ENCODE measurements at regions not wholly inside any gene's neighbourhood (a gene's known extent, or its start where the extent isn't known, plus 50 kb on each side); places are given as distances from the start of the nearest gene placed in this dataset.
A peak's percentile ranks its signal among the peaks of the same experiment; 100 is the strongest.
"Not testable (repeated sequence)": the region's sequence is repeated elsewhere in the genome, so short reads cannot be mapped to it uniquely, and the experiment has no call there.

DNA sequence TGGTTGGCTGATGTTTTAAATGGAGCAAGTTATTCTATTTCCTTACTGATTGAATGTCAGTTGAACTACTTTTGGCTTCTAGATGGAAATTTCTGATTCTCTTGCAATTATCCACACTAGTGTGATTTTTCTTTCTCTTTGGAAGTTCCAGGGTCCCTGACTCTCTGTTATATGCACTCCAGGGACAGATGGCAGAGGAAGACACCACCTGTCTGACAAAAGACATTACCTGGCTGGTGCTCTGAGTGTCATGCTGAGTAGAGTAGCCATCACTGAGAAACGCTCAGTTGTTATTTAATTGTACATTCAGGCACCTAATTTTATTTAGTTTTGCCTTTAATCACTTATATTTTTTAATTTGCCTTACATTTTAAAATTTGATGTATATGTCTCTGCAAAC is 105.4 kb upstream of the TLL1 start:
- DNase-seq (ENCODE audit: low read depth) = no peak

DNA sequence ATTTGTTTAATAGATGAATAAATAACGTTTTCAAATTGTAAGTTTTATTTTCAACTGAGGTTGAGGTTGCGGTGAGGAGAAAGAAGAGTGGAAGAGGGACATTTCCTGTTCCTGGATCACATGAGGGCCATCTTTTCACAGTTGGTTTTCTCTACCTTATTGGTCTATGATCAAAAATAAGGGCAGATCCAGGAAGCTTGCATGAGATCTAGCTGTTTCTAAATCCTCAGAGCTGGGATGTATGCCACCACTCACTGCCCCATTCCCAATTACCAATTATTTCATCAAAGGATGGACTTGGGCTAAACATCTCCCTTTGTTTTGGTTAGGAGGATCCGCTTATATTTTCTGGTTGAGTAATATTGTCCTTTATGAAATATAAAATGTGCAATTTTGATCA is 104.8 kb upstream of the TLL1 start:
- no peak for DNase-seq (ENCODE audit: low read depth)

DNA sequence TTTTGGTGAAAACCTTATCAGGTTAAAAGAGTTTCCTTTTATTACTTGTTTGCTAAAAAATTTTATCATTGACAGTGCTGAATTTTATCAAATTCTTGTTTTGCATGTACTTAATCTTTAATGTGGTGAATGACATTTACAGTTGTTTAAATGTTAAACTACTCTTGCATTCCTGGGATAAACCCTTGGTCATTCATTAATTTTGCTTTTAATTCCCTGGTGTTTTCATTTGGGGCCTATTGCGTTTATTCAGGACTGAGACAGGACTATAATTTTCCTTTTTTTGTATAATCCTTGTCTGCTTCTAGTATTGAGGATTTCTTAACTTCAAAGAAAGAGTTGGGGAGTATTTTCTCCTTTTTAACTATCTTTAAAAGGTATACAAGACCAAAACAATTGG is 98.7 kb upstream of the TLL1 start:
- DNase-seq (ENCODE audit: low read depth) = no peak

DNA sequence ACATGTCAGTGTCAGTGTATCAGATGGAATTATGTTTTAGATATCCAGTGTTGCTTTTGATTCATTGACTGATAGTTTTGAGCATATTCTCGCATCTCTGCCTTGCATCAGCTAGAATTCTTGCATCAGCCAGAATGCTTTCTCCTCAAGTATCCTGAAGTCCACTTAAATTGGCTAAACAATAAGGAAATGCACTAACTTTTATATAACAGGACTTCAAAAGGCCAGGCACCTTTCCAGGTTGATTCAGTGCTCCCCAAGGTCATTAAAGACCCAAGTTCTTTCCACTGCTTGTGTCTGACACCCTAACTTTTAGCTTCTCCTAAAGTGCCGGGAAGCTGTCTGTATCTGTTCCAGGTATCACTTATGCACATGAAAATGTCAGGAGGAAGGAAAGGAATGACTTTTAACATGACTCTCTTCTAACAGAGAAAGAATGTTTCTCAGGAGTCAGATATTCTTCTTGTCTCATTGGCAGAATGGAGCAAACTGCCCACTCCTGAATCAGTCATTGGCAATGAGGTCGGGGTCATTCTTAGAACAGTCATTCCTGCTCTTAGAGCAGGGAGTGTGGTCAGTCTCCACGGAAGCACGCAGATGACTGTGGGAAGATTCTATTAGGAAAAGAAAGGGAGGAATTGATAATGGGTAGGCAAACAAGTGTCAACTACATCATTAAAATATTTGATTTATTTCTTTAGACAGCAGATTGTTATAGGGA is 92.9 kb upstream of the TLL1 start:
- DNase-seq (ENCODE audit: low read depth) = no peak

DNA sequence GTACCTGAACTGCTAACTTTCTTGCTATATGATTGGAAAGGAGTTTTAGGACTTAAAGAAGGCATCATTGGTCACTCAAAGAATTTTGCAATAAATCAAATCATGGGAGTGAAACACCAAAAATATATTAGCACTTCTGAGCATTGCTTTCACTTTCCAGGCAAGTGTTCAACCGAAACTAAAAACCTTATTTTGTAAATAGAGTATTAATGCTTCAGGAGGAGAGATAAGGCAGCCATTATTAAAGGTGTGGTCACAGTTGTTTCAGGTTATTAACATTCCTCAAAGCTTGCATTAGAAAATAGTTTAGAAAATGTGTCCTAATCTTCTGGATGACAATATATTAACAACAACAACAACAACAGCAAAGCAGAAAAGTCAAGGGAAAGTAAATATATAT is 92.3 kb upstream of the TLL1 start:
- no peak for DNase-seq (ENCODE audit: low read depth)

DNA sequence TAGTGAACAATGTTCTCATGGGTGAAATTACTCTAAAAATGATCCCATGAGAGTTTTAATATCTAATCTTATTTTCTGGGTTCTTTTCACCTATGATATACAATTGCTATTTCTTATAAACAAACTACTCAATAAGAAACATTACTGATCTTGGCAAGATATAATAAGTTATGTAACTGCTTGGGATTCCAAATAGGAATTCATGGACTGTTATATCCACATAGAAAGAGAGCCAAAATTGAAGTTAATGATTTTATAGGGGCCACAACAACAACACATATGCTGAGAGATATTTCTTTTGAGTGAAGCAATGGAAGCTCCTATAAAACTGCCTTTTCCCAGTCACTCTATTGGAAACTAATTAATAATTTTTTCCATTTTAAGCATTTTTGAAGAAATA is 90.4 kb upstream of the TLL1 start:
- DNase-seq (ENCODE audit: low read depth) = no peak

DNA sequence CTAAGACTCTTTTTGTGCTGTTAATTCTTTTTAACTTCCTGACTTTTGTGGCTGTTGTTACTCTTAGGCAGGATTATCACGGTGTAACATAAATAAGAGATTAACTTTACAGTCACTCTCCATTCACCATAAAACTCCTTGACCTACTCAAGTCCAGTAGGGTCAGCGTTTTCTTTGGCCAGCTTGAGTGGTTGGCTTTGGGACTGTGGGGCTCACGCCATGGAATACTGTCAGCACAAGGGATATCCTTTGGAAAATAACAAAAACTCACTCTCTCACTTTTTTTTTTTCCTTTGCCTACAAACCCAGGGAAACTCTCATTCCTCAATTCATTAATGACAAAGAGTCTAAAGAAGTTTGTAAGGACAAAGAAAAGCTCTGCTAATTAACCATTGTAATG is 89.4 kb upstream of the TLL1 start:
- DNase-seq (ENCODE audit: low read depth) = no peak

DNA sequence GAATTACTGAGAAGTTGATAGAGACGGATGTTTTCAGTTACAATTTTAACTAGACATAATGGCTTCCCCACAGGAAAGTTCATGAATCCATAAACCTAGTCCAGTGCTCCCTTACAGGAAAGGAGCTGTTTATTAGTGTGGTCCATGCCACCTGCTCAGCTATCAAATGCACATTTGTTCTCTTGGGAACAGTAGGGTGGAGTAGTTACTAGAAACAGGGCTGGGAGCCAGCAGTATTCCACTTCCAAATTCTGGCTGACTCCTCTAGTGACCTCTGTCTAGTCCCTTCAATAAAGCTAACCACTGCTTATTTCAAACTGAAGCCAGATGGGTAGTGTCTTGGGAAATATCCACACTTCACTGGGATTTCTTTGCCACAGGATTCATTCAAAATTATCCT is 88.4 kb upstream of the TLL1 start:
- DNase-seq (ENCODE audit: low read depth) = no peak

DNA sequence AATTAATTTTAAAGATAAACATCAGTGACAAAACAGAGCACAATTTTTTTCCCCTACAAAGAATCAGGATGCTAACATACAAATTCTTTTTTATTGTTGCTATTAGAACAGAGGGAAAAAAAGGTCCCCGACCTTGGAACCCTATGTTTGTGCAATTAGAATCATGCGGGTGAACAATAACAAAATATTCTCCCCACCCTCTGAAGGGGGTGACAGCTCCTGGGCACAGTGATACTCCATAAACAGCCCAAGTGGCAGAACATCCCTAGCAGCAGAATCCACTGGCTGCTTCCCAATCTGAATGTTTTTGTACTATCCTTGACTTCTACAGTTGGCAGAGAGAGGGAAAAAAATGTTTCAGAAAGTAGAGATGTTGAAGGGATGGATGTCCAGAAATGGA is 87.7 kb upstream of the TLL1 start:
- DNase-seq (ENCODE audit: low read depth) = no peak

DNA sequence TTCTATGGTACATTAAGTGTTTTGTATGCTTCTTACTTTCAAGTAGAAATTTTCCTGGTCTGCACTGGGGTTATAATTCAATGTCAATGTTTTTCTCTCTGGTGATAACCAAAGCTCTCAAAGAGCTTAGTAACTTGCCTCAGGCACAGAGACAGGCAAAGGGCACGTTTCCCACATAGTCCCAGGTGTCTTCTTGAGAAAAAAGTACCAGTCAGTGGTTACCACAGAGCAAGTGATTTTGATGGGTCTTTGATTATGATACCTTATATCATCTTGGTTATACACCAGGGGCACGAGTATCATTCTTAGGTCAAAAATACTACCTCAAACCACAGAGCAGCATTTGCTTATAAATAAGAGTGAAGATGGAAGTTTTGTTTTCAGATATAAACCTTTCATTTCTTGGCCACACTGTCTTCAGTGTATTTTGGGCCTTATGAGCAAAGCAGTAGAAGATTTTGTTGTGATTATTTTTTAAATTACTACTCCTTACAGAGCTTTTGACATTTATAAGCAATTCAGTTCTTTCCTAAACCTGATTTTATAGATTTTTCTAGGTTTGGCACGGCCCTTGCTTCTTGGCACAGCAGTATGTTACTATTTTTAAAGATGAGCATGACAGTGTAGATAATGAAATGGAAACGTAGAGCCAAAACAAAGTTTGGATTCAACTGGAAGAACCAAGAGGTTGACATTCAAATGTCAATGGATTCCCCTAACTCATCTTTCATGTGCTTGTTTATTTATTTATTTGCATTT is 85.3 kb upstream of the TLL1 start:
- DNase-seq (ENCODE audit: low read depth) = no peak

DNA sequence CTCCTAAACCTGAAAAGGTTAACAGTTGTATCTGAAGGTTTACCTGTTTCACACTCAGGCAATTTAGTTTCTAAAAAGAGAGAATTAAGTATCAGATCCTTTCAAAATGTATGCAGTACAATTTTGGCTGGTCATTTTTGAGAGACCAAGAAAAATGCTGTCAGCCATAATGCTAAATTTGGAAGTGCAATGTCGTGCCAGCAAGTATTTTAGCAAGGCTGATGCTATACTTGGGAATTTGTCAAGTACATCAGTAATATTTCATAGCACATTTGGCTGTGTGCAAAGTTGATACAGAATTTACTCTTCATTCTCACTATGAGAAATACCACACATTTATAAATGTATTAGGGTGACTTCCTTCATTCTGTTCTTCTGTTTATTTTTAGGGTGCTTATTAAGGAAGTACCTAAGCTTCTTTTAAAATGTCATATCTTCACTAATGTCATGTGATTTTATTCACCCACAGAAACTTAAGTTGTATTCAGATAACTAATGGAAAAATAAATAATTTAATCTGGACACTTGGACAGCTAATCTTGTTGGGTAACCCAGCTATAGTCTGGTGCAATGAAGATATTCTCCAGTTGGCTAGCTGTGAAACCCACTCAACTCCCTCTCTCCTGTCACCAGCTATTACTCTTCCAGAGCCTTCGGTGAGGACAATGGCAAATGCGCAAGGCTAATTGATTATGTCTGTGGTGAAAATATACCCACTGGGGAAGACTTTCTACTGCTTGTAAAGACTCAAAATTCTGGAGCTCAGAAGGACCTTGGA is 84.2 kb upstream of the TLL1 start:
- no peak for DNase-seq (ENCODE audit: low read depth)

DNA sequence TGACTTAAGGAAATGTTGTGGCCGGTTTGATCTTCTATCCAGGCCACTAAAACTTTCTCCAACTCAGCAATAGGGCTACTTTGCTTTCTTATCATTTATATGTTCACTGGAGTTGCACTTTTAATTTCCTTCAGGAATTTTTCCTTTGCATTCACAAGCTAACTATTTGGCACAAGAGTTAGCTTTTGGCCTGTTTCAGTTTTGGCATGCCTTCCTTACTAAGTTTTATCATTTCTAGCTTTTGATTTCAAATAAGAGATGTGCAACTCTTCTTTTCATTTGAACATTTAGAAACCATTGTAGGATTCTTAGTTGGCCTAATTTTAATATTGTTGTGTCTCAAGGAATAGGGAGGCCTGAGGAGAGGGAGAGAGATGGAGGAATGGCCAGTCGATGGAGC is 79.8 kb upstream of the TLL1 start:
- DNase-seq (ENCODE audit: low read depth) = no peak

DNA sequence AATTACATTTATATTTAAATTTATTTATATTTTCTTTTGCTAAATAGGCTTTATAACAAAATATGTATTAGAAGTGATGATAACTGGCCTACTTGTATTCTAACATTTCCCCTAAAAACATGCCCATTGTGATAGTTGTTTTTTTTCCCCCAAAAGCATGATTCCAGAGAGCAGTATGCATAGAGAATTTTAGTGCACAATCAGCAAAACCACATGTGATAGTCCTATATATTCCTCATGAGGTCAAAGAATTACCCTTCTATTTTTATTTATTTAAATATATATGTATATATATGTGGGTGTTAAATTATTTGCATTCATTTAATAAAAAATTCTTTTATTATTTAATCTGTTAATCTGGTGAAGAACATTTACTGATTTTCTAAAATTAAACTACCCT is 78.2 kb upstream of the TLL1 start:
- no peak for DNase-seq (ENCODE audit: low read depth)

DNA sequence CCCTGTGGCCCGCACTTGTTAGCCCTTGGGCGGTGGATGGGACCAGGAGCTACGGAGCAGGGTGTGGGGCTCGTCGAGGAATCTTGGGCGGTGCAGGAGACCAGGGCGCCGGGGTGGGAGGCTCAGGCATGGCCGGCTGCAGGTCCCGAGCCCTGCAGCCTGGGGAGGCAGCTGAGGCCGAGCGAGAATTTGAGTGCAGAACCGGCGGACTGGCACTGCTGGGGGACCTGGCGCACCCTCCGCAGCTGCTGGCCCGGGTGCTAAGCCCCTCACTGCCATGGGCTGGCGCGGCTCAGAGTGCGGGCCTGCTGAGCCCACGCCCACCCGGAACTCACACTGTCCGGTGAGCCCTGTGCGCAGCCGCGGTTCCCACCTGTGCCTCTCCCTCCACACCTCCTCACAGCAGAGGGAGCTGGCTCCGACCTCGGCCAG is 73.6 kb upstream of the TLL1 start:
- DNase-seq (ENCODE audit: low read depth) = no peak

DNA sequence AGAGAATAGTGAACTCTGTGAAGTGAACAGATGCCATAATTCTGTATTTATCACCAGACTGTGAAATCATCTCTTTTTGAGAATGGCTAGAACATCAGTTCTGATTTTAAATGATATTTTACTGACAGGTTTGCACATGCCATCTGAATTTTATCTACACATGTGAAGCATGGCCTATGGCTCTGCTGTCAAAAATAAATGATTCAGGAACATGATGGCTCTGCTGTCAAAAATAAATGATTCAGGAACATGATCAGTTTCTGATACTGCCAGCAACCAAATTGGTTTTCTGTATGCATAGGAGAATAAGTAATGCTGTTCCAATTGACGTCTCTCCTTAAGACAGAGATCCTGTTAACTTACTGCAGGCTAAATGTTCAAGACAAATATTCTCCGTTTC is 70.6 kb upstream of the TLL1 start:
- DNase-seq (ENCODE audit: low read depth) = no peak

DNA sequence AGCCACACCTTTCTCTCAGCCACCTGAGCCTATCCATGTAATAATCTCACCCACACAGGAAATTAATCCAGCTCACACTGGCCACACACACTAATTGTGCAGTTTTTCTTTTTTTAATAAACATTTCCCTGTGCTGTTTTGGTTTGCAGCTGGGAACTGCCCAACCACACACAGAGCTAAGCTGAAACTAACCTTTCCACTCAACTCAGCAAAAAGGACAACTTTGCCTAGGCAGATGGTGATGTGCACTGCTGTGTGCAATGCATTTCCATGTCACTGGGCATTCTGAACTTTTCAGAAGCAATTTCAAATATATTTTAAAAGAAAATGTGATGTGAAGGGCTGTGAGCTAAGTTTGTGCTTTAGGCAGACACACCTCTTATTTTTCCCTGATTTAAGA is 70.0 kb upstream of the TLL1 start:
- no peak for DNase-seq (ENCODE audit: low read depth)

DNA sequence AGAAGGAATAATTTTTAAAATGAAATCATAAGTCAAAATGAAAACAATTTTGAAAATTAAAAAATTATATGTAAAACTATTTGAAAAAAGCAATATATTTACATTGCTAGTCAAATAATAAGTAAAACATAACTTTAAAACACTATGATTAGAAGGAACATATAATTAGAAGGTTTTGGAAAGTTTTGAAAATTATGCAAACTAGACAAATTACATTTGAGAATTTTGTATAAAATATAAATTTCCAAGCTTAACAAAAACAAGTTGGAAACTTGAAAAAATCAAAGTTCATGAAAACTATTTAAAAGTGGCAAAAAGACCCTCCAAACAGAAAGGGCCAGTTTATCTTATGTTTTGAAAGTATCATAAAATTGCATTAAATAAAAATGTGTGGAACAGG is 67.6 kb upstream of the TLL1 start:
- DNase-seq (ENCODE audit: low read depth) = no peak

DNA sequence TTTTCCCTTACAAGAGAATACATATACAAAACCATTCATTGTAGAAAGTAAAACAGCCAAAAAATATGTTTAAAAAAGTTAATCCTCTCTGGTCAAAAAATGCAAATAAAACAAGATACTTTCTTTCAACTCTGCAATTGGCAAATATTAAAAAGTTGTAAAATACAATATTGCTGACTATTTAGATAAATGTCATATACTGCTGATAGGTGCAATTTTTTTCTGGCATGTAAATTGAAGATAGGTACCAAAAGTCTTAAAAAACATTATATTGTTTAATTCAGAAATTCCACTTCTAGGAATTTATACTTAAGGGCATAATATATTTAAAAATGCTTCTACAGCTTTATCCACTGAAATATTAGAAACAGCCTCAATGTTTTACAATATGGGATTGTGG is 66.4 kb upstream of the TLL1 start:
- DNase-seq (ENCODE audit: low read depth) = no peak

DNA sequence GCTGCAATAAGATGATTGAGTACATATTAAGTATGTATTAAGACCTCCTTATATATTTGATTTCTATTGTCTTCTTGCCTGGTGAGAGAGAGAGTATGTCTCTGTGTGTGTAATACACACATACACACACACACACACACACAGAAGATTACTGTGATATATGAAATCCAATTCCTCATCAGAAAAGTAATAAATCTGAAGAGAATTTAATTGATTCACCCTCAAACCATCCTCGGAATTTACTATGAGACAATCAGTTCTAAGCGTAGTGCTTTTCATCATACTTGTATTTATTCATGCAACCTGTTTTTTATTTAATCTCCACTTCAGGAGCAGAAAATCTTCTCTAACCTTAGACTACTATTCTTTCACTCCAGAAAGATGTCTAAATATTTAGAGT is 62.3 kb upstream of the TLL1 start:
- peak; percentile 34 for DNase-seq (ENCODE audit: low read depth)

DNA sequence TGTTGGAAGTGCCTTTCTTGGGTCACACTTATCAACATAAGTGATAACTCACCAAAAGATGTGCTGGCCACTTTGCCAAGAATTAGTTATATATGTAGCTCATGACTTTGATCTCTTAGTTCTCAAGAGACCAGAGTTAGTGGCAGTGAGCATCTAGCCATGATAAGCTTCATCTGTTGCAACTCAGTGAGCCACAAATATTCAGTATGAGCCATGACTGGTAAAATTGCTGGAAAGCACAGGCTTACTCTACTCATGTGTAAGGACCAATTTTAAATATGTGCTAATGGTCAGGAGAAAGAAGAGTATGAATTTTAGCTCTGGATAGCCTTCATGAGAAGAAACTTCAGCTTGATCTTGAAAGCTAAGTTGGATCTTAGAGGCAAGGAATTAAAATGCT is 59.4 kb upstream of the TLL1 start:
- DNase-seq (ENCODE audit: low read depth) = no peak

DNA sequence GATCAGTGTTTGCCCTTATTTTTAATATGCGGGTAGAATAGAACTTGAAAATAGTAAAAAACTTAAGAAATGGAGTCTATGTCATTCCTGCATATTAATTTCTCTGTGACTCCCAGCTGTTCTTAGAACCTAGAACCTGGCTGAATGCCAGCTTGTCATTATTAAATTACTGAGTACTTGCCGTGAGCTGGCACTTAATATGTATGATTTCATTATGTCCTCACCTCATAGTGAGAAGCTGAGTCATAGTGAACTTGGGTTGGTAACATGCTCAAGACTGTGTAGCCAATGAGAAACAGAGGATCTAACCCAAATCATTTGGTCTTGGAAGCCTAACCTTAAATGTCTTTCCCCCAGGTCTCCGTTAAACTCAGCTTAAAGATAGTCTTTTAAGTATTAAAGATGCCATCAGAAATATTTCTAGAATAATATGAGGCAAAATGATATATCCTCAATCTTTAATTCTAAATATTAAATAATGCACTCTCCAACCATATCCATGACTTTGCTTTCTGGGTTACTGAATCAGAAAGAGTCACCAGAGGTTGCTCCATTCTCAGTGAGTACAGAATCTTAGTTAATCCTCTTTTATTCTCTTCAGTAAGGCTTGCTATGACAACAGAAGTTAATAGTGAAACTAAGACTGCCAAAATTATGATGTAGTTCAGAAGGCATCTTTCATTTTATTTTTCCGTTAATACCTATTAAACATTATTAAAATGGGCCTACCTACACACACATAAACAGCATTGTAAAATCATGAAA is 58.6 kb upstream of the TLL1 start:
- peak; percentile 3 for DNase-seq (ENCODE audit: low read depth)

DNA sequence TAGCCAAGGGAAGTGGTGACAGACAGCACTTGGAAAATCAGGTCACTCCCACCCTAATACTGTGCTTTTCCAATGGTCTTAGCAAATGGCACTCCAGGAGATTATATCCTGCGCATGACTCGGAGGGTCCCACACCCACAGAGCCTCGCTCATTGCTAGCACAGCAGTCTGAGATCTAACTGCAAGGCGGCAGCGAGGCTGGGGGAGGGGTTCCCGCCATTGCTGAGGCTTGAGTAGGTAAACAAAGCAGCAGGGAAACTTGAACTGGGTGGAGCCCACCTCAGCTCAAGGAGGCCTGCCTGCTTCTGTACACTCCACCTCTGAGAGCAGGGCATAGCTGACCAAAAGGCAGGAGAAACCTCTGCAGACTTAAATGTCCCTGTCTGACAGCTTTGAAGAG is 53.9 kb upstream of the TLL1 start:
- not testable (repeated sequence) for DNase-seq (ENCODE audit: low read depth)
